DOHH2 (cell line): ENCODE measurements at regions not wholly inside any gene's neighbourhood (a gene's known extent, or its start where the extent isn't known, plus 50 kb on each side); places are given as distances from the start of the nearest gene placed in this dataset.

Experiments
- H3F3A ChIP-seq: fragments of 200-600 bp; sonication (generic), shearing (Covaris generic); 2 replicates; pipeline ENCODE4 v1.6.0; 2016; ENCODE audit warnings: antibody characterized with exemption, mild to moderate bottlenecking; ENCODE audit not compliant: control insufficient read depth, insufficient read depth
- H3K27ac ChIP-seq: fragments of 200-600 bp; sonication (generic); 2 replicates; pipeline ENCODE4 v1.5.1; 2014; ENCODE audit warnings: low read depth, mild to moderate bottlenecking, low read length, moderate library complexity
- H3K27me3 ChIP-seq: fragments of 200-600 bp; sonication (generic); 2 replicates; pipeline ENCODE4 v1.6.1; 2014; ENCODE audit warnings: mild to moderate bottlenecking, low read length, mixed read lengths; ENCODE audit not compliant: control insufficient read depth
- H3K36me3 ChIP-seq: fragments of 200-600 bp; sonication (generic); 2 replicates; pipeline ENCODE4 v1.6.1; 2014; ENCODE audit warnings: mild to moderate bottlenecking, low read length, moderate library complexity, mixed read lengths; ENCODE audit not compliant: control insufficient read depth
- H3K4me1 ChIP-seq: fragments of 200-600 bp; sonication (generic); 2 replicates; pipeline ENCODE4 v1.6.1; 2014; ENCODE audit warnings: mild to moderate bottlenecking, low read length, mixed read lengths; ENCODE audit not compliant: control insufficient read depth
- H3K4me2 ChIP-seq: fragments of 200-600 bp; sonication (generic); 2 replicates; pipeline ENCODE4 v1.6.0; 2014; ENCODE audit warnings: mild to moderate bottlenecking, low read length, moderate library complexity
- H3K4me3 ChIP-seq: fragments of 200-600 bp; sonication (generic); 2 replicates; pipeline ENCODE4 v1.5.1; 2014; ENCODE audit warnings: mild to moderate bottlenecking, low read length, mixed read lengths
- H3K79me2 ChIP-seq: fragments of 200-600 bp; sonication (generic); 2 replicates; pipeline ENCODE4 v1.6.1; 2014; ENCODE audit warnings: mild to moderate bottlenecking, low read length, mixed read lengths; ENCODE audit not compliant: control insufficient read depth
- H3K9me2 ChIP-seq: fragments of 200-600 bp; sonication (generic); replicated peaks from 2 replicates; pipeline ENCODE4 v1.6.1; 2014; ENCODE audit warnings: mild to moderate bottlenecking, low read length, mixed read lengths; ENCODE audit not compliant: control insufficient read depth
- H3K9me3 ChIP-seq: fragments of 200-600 bp; sonication (generic); 2 replicates; pipeline ENCODE4 v1.6.1; 2014; ENCODE audit warnings: antibody characterized with exemption, low read length, mixed read lengths; ENCODE audit not compliant: control insufficient read depth, insufficient read depth
- H4K20me1 ChIP-seq: fragments of 200-600 bp; sonication (generic); 2 replicates; pipeline ENCODE4 v1.6.0; 2014; ENCODE audit warnings: low read depth, mild to moderate bottlenecking, antibody characterized with exemption, low read length, moderate library complexity; ENCODE audit not compliant: control insufficient read depth, insufficient read depth
- EZH2phosphoT487 ChIP-seq: fragments of 200-600 bp; sonication (generic); IDR thresholded peaks from 2 replicates; pipeline ENCODE4 v1.6.1; 2017; ENCODE audit warnings: borderline replicate concordance, mild to moderate bottlenecking, antibody characterized with exemption, low read length, moderate library complexity, mixed read lengths
- TF ChIP-seq, protein P1 (sequence below): fragments of 200-600 bp; sonication (generic); IDR thresholded peaks from one replicate; pipeline ENCODE4 v1.5.1; 2014; ENCODE audit warnings: antibody characterized with exemption, mild to moderate bottlenecking, low read depth, low read length; ENCODE audit not compliant: poor library complexity, severe bottlenecking

DNA sequence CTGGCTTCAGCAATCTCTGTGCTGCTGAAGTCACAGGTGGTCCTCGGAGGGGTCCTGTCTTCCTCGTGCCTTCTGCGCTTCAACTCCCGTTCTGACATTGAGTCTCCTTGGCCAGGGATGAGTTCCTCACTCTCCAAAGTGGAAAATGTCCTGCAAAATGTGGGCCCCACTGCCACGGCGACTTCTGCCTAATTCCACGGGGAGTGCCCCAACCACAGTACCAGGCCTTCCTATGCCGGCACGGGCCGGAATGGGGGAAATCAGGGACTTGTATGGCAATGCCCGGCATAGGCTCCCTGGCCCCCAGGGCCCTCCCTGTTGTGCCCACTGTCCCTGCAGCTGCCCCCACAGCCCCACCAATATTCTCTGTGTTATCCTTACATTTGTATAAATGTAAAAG lies 420.5 kb downstream of the TCERG1L start:
- Histone ChIP-seq H3K9me3 (no peaks in the 10 kb centered on the region), H3K4me2 (no peak overlapping the region), H3K4me3 (no peak overlapping the region), H3F3A (no peaks in the 10 kb centered on the region), H3K4me1 (no peaks in the 10 kb centered on the region), H3K9me2 (no peaks in the 10 kb centered on the region), H4K20me1 (no peaks in the 10 kb centered on the region), H3K79me2 (no peaks in the 10 kb centered on the region), H3K27ac (no peak overlapping the region), H3K27me3 (no peaks in the 10 kb centered on the region), H3K36me3 (no peaks in the 10 kb centered on the region)
- TF ChIP-seq, protein P1, sequence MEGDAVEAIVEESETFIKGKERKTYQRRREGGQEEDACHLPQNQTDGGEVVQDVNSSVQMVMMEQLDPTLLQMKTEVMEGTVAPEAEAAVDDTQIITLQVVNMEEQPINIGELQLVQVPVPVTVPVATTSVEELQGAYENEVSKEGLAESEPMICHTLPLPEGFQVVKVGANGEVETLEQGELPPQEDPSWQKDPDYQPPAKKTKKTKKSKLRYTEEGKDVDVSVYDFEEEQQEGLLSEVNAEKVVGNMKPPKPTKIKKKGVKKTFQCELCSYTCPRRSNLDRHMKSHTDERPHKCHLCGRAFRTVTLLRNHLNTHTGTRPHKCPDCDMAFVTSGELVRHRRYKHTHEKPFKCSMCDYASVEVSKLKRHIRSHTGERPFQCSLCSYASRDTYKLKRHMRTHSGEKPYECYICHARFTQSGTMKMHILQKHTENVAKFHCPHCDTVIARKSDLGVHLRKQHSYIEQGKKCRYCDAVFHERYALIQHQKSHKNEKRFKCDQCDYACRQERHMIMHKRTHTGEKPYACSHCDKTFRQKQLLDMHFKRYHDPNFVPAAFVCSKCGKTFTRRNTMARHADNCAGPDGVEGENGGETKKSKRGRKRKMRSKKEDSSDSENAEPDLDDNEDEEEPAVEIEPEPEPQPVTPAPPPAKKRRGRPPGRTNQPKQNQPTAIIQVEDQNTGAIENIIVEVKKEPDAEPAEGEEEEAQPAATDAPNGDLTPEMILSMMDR, result no peak
- no peak for TF ChIP-seq EZH2phosphoT487

DNA sequence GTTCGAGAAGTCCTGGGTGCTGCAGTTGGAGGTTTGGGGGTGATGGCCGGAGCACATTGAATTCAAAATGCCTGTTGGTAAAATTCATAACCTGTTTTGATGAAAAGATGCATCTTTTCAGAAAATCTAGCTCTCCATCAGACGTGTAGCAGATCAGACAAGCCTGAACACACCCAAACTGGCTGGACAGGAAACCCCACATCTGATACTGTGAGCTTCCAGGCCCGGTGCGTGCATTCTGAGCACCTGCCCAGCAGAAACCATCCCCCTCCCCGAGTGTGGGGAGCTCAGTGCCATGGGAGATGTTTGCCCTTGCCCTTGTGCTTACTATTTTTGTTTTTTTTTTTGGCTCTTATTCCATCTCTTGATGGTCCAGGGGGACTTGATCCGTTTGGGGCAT lies 417.1 kb downstream of the TCERG1L start:
- Histone ChIP-seq H4K20me1 (no peaks in the 10 kb centered on the region), H3K4me1 (no peaks in the 10 kb centered on the region), H3K27ac (no peak overlapping the region), H3K4me3 (no peak overlapping the region), H3K4me2 (no peak overlapping the region), H3K9me2 (no peaks in the 10 kb centered on the region), H3K9me3 (no peaks in the 10 kb centered on the region), H3K36me3 (no peaks in the 10 kb centered on the region), H3F3A (no peaks in the 10 kb centered on the region), H3K79me2 (no peaks in the 10 kb centered on the region), H3K27me3 (no peaks in the 10 kb centered on the region)
- TF ChIP-seq, protein P1, result no peak
- TF ChIP-seq EZH2phosphoT487, result no peak

DNA sequence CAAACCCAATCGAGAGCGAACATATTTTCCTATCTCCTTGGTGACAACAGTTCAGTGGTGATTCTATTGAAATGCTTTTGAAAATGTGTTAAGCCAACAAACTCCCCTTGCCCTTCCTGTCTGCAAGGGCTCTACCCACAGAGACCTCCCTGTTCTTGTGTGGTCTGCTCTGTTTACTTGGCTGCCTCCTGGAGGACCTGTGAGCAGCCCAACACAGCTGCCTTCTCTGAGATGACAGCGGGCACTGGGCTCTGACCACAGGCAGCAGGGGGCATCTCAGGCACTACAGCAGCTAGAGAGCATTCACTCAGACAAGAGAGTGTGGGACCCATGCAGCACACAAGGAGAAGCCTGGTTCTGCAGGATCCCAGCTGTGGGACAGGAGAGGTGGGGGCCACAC lies 416.4 kb downstream of the TCERG1L start:
- H3K79me2 ChIP-seq, result no peaks in the 10 kb centered on the region
- H3K36me3 ChIP-seq, result no peaks in the 10 kb centered on the region
- no peaks in the 10 kb centered on the region for H3K4me1 ChIP-seq
- H3K9me2 ChIP-seq, result no peaks in the 10 kb centered on the region
- no peaks in the 10 kb centered on the region for H4K20me1 ChIP-seq
- H3K4me3 ChIP-seq, result no peak overlapping the region
- H3K27me3 ChIP-seq, result no peaks in the 10 kb centered on the region
- no peak overlapping the region for H3K4me2 ChIP-seq
- H3F3A ChIP-seq, result no peaks in the 10 kb centered on the region
- H3K27ac ChIP-seq, result no peak overlapping the region
- H3K9me3 ChIP-seq, result no peaks in the 10 kb centered on the region
- TF ChIP-seq, protein P1, result no peak
- no peak for TF ChIP-seq EZH2phosphoT487

DNA sequence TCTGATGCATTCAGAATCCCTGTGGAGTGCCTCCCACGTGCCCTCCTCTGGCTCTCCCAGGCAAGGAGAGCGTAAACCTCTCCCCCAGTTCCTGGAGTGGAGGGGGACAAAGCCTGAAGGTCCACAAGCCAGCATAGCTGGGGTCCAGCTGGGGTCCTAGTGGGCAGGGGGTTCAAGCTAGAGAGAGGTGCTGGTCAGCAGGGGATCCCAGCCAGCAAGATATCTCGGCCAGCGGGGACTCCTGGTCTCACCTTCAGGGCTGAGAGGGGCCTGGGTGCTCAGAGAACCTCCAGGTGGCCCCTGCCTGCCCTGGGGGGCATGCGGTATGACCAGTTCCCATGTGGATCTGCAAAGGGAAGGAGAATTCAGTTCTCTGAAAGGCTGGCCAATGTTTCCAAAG lies 413.7 kb downstream of the TCERG1L start:
- Histone ChIP-seq H3K9me2 (no peaks in the 10 kb centered on the region), H3F3A (no peaks in the 10 kb centered on the region), H3K27ac (no peak overlapping the region), H3K4me3 (no peak overlapping the region), H3K9me3 (no peaks in the 10 kb centered on the region), H3K36me3 (no peaks in the 10 kb centered on the region), H3K27me3 (no peaks in the 10 kb centered on the region), H3K79me2 (no peaks in the 10 kb centered on the region), H3K4me1 (no peaks in the 10 kb centered on the region), H4K20me1 (no peaks in the 10 kb centered on the region), H3K4me2 (no peak overlapping the region)
- TF ChIP-seq EZH2phosphoT487, result no peak
- TF ChIP-seq, protein P1, result no peak
